Suprapubic skin (tissue), 4 donors: ENCODE measurements at regions not wholly inside any gene's neighbourhood (a gene's known extent, or its start where the extent isn't known, plus 50 kb on each side); places are given as distances from the start of the nearest gene placed in this dataset.

Experiments used
- DNase-seq, 2 donors: peaks; one replicate each; pipeline ENCODE4 v3.0.0-alpha.2; 2019; ENCODE audit warnings: low spot score in 2 of 2
- H3K27ac ChIP-seq: fragments of 200-600 bp; sonication (generic); one replicate; pipeline ENCODE4 v1.5.1; 2019
- H3K27me3 ChIP-seq: fragments of 200-600 bp; sonication (generic); one replicate; pipeline ENCODE4 v1.5.1; 2019
- H3K36me3 ChIP-seq: fragments of 200-600 bp; sonication (generic); one replicate; pipeline ENCODE4 v1.5.1; 2019
- H3K4me1 ChIP-seq: fragments of 200-600 bp; sonication (generic); one replicate; pipeline ENCODE4 v1.5.1; 2019
- H3K4me3 ChIP-seq: fragments of 200-600 bp; sonication (generic); one replicate; pipeline ENCODE4 v1.5.1; 2019; ENCODE audit warnings: mild to moderate bottlenecking
- H3K9me3 ChIP-seq: fragments of 200-600 bp; sonication (generic); one replicate; pipeline ENCODE4 v1.5.1; 2019
- CTCF ChIP-seq, 2 donors: fragments of 200-600 bp in 1 of 2; fragments of 450-650 bp in 1 of 2; sonication (generic) in 1 of 2; IDR thresholded peaks; one replicate each; pipeline ENCODE4 v1.5.1; 2016 to 2019; ENCODE audit warnings: antibody characterized with exemption in 2 of 2, mild to moderate bottlenecking in 1 of 2, moderate library complexity in 1 of 2
- EP300 ChIP-seq: sonication (generic); formaldehyde crosslinking; IDR thresholded peaks from one replicate; pipeline ENCODE4 v1.6.1; 2017; ENCODE audit warnings: antibody characterized with exemption
- POLR2A ChIP-seq, 2 donors: fragments of 450-650 bp; IDR thresholded peaks; one replicate each; pipeline ENCODE4 v1.6.1; 2017; ENCODE audit warnings: antibody characterized with exemption in 2 of 2, mild to moderate bottlenecking in 2 of 2, moderate library complexity in 2 of 2
- POLR2AphosphoS5 ChIP-seq, 3 donors: sonication (generic); formaldehyde crosslinking; IDR thresholded peaks; one replicate each; pipeline ENCODE4 v1.6.1; 2017; ENCODE audit warnings: antibody characterized with exemption in 3 of 3
- WGBS: methylation state at CpG from one replicate; pipeline ENCODE4 v1.1.5; 2018; 5-methylcytosine and 5-hydroxymethylcytosine counted together

GRCh38 chr2:188881434-188881833, 92.7 kb upstream of the COL3A1 start:
- no peak overlapping the region for H3K4me3 ChIP-seq
- 72% methylated on average over 1 of the region's 1 CpG for WGBS
- no peaks in the 10 kb centered on the region for H3K36me3 ChIP-seq
- no peaks in the 10 kb centered on the region for H3K4me1 ChIP-seq
- H3K27ac ChIP-seq = no peak overlapping the region
- H3K27me3 ChIP-seq = no peaks in the 10 kb centered on the region
- TF ChIP-seq EP300 = no peak
- no peak for TF ChIP-seq POLR2A (IDR thresholded peaks at IDR 0.05)
- no peak for TF ChIP-seq POLR2AphosphoS5 (IDR thresholded peaks at IDR 0.05)
- no peak for TF ChIP-seq CTCF (IDR thresholded peaks at IDR 0.05)
- DNase-seq = no peak
- no peaks in the 10 kb centered on the region for H3K9me3 ChIP-seq

- Histone ChIP-seq H3K9me3 (no peaks in the 10 kb centered on the region), H3K27me3 (no peaks in the 10 kb centered on the region), H3K27ac (no peak overlapping the region), H3K36me3 (no peaks in the 10 kb centered on the region), H3K4me1 (no peaks in the 10 kb centered on the region), H3K4me3 (no peak overlapping the region)
- DNase-seq = no peak
- no peak for TF ChIP-seq POLR2A (IDR thresholded peaks at IDR 0.05)
- no peak for TF ChIP-seq EP300
- no peak for TF ChIP-seq CTCF (IDR thresholded peaks at IDR 0.05)
- 77% methylated on average over 1 of the region's 1 CpG for WGBS
These were observed 90.1 kb upstream of the COL3A1 start for GRCh38 chr2:188884046-188884445.

GRCh38 chr2:188884517-188884916, 89.7 kb upstream of the COL3A1 start:
- Histone ChIP-seq H3K4me3 (no peak overlapping the region), H3K36me3 (no peaks in the 10 kb centered on the region), H3K27ac (no peak overlapping the region), H3K9me3 (no peaks in the 10 kb centered on the region), H3K27me3 (no peaks in the 10 kb centered on the region), H3K4me1 (no peaks in the 10 kb centered on the region)
- TF ChIP-seq POLR2A (IDR thresholded peaks at IDR 0.05) (no peak), EP300 (no peak), POLR2AphosphoS5 (IDR thresholded peaks at IDR 0.05) (no peak), CTCF (IDR thresholded peaks at IDR 0.05) (no peak)
- 94% methylated on average over 3 of the region's 3 CpGs for WGBS
- no peak for DNase-seq

- no peak for DNase-seq
- H3K4me3 ChIP-seq = no peak overlapping the region
- 95% methylated on average over 2 of the region's 2 CpGs for WGBS
- H3K9me3 ChIP-seq = no peaks in the 10 kb centered on the region
- H3K27me3 ChIP-seq = no peaks in the 10 kb centered on the region
- no peaks in the 10 kb centered on the region for H3K36me3 ChIP-seq
- H3K4me1 ChIP-seq = no peaks in the 10 kb centered on the region
- no peak overlapping the region for H3K27ac ChIP-seq
- TF ChIP-seq EP300 = no peak
- no peak for TF ChIP-seq CTCF (IDR thresholded peaks at IDR 0.05)
- no peak for TF ChIP-seq POLR2AphosphoS5 (IDR thresholded peaks at IDR 0.05)
- no peak for TF ChIP-seq POLR2A (IDR thresholded peaks at IDR 0.05)
These were observed 85.0 kb upstream of the COL3A1 start for GRCh38 chr2:188889187-188889586.

- Histone ChIP-seq H3K27me3 (no peaks in the 10 kb centered on the region), H3K4me1 (no peaks in the 10 kb centered on the region), H3K4me3 (no peak overlapping the region), H3K36me3 (no peaks in the 10 kb centered on the region), H3K27ac (no peak overlapping the region), H3K9me3 (no peaks in the 10 kb centered on the region)
- WGBS = 79% methylated on average over 13 of the region's 13 CpGs
- DNase-seq = no peak
- TF ChIP-seq EP300 (no peak), POLR2A (IDR thresholded peaks at IDR 0.05) (no peak), POLR2AphosphoS5 (IDR thresholded peaks at IDR 0.05) (no peak), CTCF (IDR thresholded peaks at IDR 0.05) (no peak)
These were observed 83.4 kb upstream of the COL3A1 start for GRCh38 chr2:188890755-188891154.
